WERI-Rb-1 (cell line): ENCODE measurements at regions not wholly inside any gene's neighbourhood (a gene's known extent, or its start where the extent isn't known, plus 50 kb on each side); places are given as distances from the start of the nearest gene placed in this dataset.

Source experiments
- DNase-seq: peaks from one replicate; pipeline ENCODE4 v3.0.0-alpha.2; 2020
- H3K27ac ChIP-seq: fragments of 250-450 bp; sonication (Bioruptor Pico); 2 replicates; pipeline ENCODE4 v1.5.1; 2020; ENCODE audit warnings: mild to moderate bottlenecking, moderate library complexity
- H3K27me3 ChIP-seq: fragments of 250-450 bp; sonication (Bioruptor Pico); 2 replicates; pipeline ENCODE4 v1.5.1; 2021; ENCODE audit warnings: mild to moderate bottlenecking, low read depth, moderate library complexity; ENCODE audit not compliant: insufficient read depth, severe bottlenecking
- H3K36me3 ChIP-seq: fragments of 250-450 bp; sonication (Bioruptor Pico); 2 replicates; pipeline ENCODE4 v1.5.1; 2020; ENCODE audit warnings: mild to moderate bottlenecking, moderate library complexity
- H3K4me3 ChIP-seq: 2 replicates; pipeline ENCODE4 v1.5.1; 2011; ENCODE audit warnings: low read depth, mild to moderate bottlenecking, control low read depth, low read length
- H3K9me3 ChIP-seq: fragments of 250-450 bp; sonication (Bioruptor Pico); 2 replicates; pipeline ENCODE4 v1.5.1; 2021; ENCODE audit warnings: mild to moderate bottlenecking, moderate library complexity; ENCODE audit not compliant: severe bottlenecking
- TF ChIP-seq, protein P1 (sequence below): IDR thresholded peaks from 2 replicates; pipeline ENCODE4 v1.5.1; 2011; ENCODE audit warnings: low read depth, mild to moderate bottlenecking, control low read depth, inconsistent platforms, low read length

DNA sequence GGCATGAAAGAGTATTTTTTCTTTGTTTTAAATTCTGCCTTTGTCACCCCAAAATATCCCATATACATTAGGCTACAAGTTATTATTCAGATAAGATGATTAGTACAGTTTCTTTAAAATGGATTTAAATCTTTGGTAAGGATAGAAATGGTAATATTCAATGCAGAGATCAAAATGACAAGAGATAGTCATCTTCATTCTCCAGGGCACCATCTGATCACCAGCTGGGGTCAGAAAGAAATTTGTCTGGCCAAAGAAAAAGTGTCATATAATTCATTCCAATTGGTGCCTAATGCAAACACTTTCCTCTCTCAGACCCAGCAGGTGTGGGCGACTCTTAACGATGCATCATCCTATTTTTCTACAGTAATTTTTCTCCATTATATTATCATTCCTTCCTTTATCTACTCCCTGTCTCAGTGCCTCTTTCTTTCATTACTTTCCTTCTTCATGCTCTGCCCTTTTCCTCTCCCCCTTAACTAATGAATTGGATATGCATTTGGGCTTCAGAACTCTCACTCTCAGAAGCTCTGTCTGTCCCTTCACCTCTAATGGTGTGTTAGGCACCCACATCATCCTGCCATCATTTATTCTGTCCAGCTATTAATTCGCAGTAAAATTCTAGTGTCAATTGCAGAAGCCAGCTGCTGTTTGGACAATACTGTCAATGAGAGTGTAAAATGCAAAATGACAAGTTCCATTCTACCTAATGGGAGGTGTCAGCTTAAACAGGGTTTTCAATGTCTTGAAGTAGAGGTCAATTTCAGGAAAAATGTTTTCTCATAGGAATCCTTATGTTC lies 570.5 kb downstream of the TDRD15 start:
- H3K4me3 ChIP-seq = no peak overlapping the region
- TF ChIP-seq, protein P1, sequence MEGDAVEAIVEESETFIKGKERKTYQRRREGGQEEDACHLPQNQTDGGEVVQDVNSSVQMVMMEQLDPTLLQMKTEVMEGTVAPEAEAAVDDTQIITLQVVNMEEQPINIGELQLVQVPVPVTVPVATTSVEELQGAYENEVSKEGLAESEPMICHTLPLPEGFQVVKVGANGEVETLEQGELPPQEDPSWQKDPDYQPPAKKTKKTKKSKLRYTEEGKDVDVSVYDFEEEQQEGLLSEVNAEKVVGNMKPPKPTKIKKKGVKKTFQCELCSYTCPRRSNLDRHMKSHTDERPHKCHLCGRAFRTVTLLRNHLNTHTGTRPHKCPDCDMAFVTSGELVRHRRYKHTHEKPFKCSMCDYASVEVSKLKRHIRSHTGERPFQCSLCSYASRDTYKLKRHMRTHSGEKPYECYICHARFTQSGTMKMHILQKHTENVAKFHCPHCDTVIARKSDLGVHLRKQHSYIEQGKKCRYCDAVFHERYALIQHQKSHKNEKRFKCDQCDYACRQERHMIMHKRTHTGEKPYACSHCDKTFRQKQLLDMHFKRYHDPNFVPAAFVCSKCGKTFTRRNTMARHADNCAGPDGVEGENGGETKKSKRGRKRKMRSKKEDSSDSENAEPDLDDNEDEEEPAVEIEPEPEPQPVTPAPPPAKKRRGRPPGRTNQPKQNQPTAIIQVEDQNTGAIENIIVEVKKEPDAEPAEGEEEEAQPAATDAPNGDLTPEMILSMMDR = no peak
- H3K36me3 ChIP-seq = no peaks in the 10 kb centered on the region
- H3K9me3 ChIP-seq = no peaks in the 10 kb centered on the region
- DNase-seq = no peak
- H3K27me3 ChIP-seq = no peaks in the 10 kb centered on the region
- H3K27ac ChIP-seq = no peak overlapping the region

DNA sequence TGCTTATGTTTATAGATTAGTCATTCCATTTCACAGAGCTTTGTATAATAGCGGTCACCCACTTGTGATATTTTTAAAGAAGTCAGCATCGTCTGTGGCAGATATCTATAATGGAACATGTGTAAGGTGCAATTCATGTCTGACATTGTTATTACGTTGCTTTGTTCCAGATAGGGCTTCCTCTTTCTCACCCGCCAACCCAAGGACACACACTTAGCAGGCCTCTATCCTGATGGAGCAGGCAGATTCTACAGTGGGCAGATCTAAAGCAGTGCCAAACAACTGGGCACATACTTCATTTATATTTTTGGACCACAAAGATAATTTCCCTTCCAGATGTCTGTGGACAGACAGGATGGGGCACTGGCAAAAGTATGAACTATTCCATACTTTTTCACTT lies 573.1 kb downstream of the TDRD15 start:
- DNase-seq = no peak
- TF ChIP-seq, protein P1 = no peak
- Histone ChIP-seq H3K9me3 (no peaks in the 10 kb centered on the region), H3K27me3 (no peaks in the 10 kb centered on the region), H3K4me3 (no peak overlapping the region), H3K36me3 (no peaks in the 10 kb centered on the region), H3K27ac (no peak overlapping the region)

DNA sequence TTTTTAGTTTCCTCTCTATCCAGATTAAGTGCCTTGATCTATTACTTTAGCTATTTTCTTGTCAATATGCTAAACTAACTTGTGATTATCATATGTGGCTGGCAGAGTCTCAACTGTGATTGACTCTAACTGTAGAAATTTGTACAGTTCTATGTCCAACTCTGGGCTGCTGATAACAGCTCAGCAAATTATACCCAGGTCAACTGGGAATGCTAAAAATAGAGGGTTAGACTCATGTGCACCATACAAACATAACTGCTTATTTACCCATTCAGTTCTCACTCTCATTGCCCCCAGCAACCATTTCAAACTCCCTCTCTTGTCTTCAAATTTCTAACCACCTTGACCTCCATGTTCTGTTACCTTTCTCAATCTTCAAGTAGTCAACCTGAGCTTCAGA lies 576.9 kb downstream of the TDRD15 start:
- Histone ChIP-seq H3K9me3 (no peaks in the 10 kb centered on the region), H3K27me3 (no peaks in the 10 kb centered on the region), H3K4me3 (no peak overlapping the region), H3K36me3 (no peaks in the 10 kb centered on the region), H3K27ac (no peak overlapping the region)
- DNase-seq = no peak
- TF ChIP-seq, protein P1 = no peak

DNA sequence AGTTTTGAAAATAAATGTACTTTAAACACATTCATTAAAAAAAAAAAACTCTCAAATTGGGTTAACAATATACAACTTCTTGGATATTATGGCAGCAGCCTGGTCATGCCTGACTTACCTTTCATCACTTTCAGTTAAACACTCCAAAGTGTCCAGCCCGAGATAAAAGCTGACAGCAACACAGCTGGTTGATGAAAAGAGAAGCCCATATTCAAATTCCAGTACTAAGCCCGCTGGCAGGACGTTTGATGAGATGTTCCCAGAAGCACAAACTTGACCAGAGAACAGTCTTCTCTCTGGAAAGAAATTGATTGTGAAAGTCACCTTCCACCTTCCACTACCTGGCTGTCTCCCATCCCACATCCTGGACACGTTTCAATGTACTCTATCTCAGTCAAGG lies 586.3 kb downstream of the TDRD15 start:
- Histone ChIP-seq H3K36me3 (no peaks in the 10 kb centered on the region), H3K27me3 (no peaks in the 10 kb centered on the region), H3K4me3 (no peak overlapping the region), H3K27ac (no peak overlapping the region), H3K9me3 (no peaks in the 10 kb centered on the region)
- TF ChIP-seq, protein P1 = no peak
- DNase-seq = no peak

DNA sequence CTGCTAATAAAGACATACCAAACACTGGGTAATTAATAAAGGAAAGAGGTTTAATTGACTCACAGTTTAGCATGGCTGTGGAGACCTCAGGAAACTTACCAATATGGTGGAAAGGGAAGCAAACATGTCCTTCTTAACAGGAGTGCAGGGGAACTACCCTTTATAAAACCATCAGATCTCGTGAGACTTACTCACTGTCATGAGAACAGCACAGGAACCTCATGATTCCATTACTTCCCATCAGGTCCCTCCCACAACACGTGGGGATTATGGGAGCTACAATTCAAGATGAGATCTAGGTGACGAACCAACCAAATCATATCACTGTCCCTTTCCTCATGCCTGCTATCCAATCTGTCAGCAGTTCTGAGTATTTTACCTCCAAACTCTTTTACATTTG lies 586.7 kb downstream of the TDRD15 start:
- Histone ChIP-seq H3K27ac (no peak overlapping the region), H3K36me3 (no peaks in the 10 kb centered on the region), H3K27me3 (no peaks in the 10 kb centered on the region), H3K9me3 (no peaks in the 10 kb centered on the region), H3K4me3 (no peak overlapping the region)
- TF ChIP-seq, protein P1 = no peak
- DNase-seq = no peak

DNA sequence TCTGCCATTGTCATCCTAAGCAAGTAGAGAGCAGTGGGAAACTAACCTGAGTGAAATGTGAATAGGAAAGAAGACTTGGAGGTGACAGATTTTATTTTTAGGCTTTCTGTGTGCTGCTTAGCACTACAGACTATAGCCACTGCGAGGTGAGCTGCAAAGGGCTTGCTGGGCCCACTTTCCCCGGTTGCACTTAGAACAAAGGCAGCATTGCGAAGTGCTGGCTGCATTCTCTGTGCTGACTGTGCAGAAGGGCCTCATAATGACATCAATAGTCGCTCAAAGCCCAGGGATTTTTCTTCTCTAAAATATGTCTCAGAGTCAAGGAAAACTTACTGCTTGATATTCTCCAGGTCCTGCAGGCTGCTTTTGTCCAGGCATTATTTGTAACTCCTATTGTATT lies 592.1 kb downstream of the TDRD15 start:
- Histone ChIP-seq H3K9me3 (no peaks in the 10 kb centered on the region), H3K27me3 (no peaks in the 10 kb centered on the region), H3K36me3 (no peaks in the 10 kb centered on the region), H3K4me3 (no peak overlapping the region), H3K27ac (no peak overlapping the region)
- no peak for DNase-seq
- TF ChIP-seq, protein P1 = no peak
